HG03469 (cell line): ENCODE measurements at regions not wholly inside any gene's neighbourhood (a gene's known extent, or its start where the extent isn't known, plus 50 kb on each side); places are given as distances from the start of the nearest gene placed in this dataset.
"Not testable (repeated sequence)": the region's sequence is repeated elsewhere in the genome, so short reads cannot be mapped to it uniquely, and the experiment has no call there.

ENCODE experiments used
- ATAC-seq: cut with Tn5 transposase; IDR thresholded peaks from one replicate; pipeline ENCODE4 v1.9.1; 2021; ENCODE audit warnings: mild to moderate bottlenecking, moderate library complexity, moderate number of reproducible peaks; ENCODE audit not compliant: unreplicated experiment

DNA sequence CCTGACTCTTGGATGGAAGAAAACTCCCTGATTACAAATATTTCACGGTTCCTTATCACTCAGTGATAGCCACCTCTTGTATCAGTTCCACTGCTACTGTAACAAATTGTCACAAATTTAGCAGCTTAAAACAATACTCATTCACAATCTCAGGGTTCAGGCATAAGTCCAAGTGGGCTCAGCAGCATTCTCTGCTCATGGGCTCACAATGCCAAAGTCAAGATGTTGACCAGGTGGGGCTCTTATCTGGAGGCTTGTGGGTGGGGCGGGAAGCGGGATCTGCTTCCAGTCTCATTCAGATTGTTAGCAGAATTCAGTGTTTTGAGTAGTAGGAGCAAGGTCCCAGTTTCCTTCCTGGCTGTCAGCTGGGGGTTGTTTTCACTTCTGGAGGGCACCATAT is 137.3 kb upstream of the FAM78B start:
- ATAC-seq: no peak

DNA sequence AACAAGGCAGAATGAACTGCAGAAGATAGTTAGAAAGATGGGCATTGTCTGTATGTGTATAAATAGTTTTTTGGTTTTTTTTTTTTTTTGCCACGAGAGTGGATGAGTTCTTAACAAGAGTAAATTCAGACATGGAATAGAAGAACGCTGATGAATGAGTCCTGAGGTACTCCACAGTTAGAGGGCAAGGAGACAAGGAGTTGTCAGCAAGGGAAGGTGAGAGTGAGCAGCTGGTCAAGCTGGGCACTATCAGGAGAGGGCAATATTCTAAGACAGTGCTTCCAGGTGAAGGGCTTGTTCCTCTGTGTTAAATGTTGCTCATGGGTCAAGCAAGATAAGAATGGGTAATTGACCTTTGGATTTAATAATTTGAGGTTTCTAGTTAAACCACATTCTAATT is 138.6 kb upstream of the FAM78B start:
- ATAC-seq: no peak

DNA sequence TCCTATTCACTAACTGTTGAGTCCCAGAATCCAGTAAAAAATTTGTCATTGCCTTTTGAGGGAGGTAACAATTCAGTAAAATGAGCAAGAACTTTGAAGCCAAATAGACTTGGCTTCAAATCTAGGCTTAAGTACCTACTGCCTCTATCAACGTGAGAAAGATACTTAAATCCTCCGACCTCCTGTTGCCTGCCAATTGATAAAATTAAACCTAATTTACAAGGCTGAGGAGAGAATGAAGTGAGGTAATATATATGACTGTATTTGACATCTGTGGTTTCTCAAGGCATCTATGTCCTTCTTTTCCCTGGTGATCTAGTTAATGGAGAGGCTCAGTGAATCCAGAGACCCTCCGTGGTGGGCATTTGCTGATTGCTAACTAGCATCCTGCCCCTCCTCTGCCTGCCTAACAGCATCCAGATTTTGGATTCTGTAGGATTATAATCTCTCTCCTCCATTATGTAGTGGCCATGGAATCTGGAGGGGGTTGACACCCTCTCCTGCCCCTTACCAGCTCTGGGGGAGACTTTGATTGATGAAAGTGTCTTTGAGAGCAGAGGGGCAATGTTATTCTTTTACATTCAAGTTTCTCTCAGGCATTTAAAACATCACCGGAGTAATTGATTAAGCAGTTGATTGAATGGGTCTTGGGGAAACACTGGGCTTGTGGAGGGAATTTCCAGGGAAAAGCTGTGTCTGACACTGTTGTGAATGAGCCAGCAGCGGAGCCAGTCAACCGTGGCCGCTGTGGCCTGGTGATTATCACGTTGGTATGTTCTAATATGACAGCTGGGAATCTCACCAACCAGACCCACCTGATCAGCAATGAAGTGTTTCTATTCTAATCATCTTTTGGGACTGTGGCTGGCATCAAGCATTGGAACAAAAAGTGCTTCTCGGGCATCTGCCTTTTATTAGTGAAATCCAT is 140.7 kb upstream of the FAM78B start:
- no peak for ATAC-seq

DNA sequence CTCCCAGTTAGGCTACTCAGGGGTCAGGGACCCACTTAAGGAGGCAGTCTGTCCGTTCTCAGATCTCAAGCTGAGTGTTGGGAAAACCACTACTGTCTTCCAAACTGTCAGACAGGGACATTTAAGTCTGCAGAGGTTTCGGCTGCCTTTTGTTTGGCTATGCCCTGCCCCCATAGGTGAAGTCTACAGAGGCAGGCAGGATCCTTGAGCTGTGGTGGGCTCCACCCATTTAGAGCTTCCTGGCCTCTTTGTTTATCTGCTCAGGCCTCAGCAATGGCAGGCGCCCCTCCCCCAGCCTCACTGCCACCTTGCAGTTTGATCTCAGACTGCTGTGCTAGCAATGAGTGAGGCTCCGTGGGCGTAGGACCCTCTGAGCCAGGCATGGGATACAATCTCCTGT is 149.5 kb upstream of the FAM78B start:
- not testable (repeated sequence) for ATAC-seq

DNA sequence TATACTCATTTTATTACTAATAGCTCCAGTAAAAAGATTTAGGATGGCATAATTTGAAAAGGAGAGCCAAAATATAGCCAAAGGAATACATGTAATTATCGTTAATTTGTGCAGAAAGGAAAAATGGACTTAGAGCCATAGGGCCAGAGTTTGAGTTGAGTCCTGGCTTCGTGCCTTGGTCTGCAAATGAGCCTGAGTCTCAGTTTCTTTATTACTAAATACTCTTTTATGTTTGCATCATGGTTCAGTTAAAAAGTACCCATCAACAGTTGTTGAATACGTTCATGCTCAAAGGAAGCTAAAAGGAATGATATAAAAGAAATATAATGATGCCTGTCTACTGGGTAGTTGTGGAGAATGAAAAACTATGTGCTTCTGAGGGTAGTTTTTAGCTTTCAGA is 155.7 kb upstream of the FAM78B start:
- no peak for ATAC-seq

DNA sequence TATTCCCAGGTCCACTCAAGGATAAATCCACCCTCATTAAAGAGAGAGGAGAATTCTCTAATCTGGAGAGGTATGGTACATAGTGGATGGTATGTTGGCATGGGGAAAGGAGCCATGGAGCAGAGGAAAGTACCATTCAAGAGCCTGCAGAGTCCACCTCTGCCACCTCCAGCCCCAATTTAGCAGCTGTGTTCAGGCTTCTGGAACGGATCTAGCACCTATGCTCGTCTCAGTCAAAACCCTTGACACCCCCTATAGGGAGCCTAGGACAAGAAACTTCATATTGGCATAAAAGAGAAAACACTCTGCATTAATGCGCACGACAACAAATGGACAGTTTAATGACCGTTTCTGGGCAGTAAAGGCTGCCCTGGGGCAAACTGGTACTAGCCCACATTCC is 161.1 kb upstream of the FAM78B start:
- ATAC-seq: no peak

DNA sequence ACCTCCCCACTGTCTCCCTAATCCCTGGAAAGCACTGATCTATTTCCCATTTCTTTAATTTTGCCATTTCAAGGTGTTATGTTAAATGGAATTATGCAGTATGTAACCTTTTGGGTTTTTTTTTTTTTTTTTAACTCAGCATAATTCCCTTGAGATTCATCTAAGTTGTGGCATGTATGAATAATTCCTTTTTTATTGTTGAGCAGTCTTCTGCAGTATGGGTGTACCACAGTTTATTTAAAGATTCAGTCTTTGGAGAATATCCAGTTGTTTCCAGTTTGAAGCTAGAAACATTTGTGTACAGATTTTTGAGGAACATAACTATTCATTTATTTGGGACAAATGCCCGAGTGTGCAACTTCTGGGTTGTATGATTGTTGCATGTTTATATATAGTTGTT is 162.2 kb upstream of the FAM78B start:
- ATAC-seq: no peak

DNA sequence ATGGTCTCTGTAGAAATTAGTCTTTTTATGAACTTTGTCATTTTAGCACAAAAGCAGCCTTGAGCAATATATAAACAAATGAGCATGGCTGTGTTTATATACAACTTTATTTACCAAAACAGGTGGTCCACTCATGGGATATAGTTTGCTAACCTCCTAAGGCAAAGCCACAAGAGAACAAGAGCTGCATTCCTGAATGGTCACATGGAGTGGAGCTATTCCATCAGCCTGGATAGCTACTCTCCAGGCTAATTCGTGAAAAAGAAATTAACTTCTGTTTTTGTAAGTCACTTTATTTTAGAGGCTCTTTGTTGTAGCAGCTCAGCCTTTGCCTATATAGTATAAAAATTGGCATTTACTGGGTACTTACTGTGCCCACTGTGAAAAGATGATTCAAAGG is 163.3 kb upstream of the FAM78B start:
- no peak for ATAC-seq

DNA sequence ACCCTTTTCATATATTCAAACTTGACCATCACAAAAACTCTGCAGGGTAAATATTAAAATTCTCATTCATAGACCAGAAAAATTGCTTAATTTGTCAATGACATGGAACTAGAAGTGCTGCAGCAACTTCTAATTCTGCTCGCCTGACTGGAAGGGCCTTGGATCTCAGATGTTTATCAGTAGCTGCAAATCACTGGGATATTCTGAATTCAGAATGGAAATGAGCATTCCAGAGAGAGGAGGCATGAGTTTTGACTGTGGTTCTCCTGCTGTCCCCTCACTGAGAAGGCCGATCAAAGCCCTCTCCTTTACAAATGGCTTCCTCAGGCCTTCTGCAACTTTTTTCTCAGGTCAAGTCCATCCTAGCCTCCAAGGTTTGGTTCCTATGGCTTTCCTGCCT is 171.3 kb upstream of the FAM78B start:
- ATAC-seq: no peak

DNA sequence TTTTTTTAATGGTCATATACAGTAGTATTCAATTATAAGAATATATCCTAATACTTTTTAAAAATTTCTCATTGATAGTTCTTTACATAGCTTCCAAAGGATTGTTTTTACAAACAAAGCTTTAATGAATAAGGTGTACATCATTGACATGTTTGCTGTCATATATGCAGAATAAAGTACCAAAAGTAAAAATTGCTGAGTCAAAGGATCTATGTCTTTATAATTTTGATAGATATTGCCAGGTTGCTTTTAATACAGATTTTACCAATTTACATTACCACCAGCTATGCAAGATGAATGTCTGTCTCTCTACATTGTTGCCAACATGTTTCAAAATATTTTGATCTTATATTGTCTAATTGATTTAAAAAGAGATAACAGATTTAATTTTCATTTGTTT is 173.9 kb upstream of the FAM78B start:
- no peak for ATAC-seq

DNA sequence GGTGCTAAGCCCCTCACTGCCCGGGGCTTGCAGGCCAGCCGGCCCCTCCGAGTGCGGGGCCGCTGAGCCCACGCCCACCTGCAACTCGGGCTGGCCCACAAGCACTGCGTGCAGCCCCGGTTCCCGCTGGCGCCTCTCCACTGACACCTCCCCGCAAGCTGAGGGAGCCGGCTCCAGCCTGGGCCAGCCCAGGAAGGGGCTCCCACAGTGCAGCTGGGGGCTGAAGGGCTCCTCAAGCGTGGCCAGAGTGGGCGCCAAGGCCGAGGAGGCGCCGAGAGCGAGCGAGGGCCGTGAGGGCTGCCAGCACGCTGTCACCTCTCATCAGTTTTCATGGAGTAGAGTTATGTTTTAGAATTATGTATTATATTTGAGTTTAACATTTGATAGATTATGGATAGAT is 176.5 kb upstream of the FAM78B start:
- ATAC-seq: no peak

DNA sequence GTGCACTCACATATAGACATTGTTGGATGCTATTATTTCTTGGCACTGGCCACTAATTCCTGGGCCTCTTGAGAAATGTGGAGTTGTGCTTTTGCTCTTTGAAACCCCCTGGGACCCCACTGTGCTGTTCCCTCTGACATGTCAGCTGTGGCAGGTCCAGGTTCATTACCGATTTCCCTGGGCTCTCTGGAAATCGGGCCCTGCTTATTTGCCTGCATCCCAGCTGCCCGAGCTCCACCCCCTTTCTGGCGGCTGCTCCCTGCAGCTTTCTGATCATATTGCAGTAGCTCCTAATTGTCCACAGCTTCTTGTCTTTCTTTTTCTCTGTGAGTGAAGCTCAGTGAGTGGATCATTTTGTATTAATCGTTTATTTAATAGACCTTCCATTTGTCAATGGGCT is 183.7 kb upstream of the FAM78B start:
- no peak for ATAC-seq

DNA sequence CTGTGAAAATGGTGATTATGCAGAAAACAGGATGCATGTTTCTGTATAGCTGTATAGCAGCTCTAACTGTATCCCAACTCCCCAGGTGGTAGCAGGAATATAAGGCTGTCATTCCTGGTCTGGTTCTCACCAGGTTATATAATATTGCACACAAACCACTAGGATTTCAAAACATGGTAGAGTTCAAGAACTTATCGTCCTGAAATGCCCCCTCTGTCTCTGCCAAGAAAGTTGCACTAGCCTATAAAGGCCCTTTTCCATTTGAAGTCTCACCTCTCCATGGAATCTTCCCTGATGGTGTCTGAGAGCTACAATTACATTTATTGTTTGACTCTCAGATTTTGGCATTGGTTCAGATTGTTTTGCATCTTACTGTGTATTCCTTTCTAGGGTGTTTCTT is 184.9 kb upstream of the FAM78B start:
- ATAC-seq: no peak

DNA sequence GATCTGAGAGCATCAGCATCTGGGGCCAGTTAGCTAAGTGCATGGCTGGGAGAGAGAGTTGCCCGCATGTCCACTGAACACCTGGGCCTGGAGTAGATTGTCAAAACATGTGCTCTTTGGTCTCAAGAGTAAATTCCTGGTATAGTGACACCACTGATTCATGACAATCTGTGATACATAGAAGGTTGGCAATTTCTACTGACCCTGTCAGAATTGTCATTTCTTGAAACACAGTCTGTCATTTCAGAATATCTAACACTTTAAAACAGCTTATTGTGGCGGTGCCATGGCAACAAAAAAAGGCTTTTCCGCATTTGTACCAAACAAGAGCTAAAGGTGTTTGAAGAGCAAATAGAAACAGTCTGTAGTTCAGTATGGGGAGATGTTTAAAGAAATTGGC is 186.4 kb upstream of the FAM78B start:
- no peak for ATAC-seq

DNA sequence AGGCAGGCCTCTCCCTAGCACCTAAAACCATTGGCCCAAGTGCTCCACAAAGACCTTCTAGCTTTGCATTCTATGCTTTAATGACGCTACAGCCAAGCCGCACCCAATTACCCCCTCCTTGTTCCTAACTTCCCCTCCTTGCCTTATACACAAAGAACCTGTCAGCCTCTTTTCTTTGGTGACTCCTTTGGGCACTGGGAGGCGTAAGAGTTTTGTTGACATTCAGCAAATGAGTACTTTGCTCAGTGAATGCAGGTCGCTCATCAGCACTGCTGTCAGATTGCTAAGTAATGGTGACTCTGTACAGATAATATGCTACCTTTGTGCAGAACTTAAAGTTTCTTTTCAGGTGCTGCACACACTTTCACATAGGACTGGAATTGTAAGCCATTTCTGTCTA is 187.6 kb upstream of the FAM78B start:
- no peak for ATAC-seq

DNA sequence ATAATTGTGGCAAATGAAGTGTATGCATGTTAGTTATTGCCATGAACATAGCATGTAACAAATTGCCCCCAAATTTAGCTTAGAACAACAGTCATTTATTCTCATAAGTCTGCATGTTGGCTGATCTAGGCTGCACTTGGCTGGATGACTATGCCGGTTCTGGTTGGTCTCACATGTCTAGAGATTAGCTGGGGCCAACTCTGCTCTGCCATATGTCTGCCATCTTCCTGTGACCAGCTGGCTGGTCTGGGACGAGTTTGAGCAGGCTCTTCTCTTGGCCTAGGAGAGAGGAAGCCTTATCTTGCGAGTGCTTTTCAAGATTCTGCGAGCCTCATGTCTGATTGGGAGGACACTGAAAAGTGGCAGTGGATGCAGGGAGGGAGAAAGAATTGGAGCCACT is 198.3 kb upstream of the FAM78B start:
- ATAC-seq: no peak

DNA sequence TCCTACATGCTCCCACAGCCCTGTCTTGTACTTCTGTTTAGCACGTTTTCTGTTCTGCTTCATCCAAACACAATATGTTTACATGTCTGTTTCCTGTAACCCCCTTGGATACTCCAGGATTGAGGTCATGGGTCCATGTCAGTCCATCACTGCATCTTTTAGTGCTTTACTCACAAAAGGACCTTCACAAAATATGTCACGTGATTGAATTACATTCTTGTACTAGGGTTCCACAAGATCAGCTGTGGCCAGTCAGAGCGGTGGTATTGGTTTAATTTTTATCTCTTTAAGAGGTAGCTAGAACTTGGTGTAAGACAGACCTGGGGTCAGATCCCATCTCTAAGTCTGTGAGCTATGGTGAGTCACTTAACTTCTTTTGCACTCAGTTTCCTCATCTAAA is 201.2 kb upstream of the FAM78B start:
- ATAC-seq: no peak

DNA sequence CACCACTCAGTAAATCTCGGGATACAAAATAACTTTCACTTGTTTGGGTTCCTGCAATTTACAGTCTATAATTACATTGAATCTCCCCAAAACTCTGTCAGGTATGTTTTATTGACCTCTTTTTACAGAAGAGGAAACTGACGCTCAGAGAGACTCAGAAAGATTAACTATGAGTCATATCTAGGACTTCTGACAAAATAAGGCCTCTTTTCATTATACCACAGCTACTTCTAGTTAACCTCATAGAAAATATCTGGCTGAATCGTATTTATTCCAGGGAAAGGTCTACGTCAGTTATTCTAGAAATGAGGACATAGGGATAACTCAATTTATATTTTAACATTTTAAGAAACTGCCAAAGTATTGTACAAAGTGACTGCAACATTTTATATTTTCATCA is 211.1 kb upstream of the FAM78B start:
- ATAC-seq: no peak

DNA sequence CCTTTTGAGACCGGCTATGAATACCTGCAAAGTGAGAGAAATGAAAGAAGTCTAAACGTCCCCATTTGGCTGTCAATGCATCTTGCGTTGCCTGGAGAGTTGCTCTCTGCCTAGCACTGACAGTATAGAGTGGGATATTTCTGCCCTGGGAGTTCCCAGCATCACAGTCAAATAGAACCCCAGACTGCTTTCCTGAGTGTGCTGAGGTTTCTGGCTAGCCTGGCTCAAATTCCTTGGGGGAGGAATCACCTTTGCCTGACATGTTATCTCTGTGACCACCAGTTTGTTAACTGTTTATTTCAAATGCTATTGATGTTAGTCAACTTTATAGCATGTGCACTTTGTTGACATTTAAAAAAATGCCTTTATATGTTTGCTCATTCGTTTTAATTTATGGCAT is 212.0 kb upstream of the FAM78B start:
- no peak for ATAC-seq

DNA sequence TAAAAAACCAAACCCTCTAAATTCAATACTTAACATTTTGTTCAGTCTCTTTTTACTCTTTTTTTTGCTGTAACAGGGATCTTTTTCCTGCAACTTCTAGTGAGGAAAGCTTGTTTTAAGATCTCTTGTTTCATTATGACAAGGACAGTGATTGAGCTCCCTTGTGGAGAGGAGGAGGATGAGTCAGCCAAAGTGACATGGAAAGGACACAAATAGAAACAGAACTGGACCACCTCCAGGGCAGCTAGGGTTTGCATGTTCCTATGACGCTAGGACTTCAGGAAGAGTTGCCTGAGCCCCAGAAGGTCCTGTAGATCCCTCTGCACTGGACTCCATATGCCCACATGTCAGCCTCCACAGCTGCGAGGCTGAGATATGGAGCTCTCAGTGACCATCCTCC is 212.6 kb upstream of the FAM78B start:
- no peak for ATAC-seq

DNA sequence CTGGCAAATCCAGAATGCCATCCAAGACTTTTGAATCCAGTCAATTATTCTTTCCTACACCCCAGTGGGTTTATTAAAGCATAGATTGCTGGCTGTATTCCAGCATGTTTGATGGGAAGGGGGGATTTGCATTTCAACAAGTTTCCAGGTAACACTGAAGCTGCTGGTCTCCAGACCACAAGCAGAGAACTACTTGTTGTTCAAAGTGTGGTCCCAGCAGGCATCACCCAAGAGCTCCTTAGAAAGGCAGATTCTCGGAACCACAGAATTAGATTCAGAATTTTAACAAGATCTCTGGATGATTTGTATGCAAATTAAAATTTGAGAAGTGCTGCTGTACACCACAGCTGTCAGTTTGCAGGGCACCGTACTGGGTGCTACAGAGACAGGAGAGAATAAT is 216.3 kb upstream of the FAM78B start:
- ATAC-seq: no peak

DNA sequence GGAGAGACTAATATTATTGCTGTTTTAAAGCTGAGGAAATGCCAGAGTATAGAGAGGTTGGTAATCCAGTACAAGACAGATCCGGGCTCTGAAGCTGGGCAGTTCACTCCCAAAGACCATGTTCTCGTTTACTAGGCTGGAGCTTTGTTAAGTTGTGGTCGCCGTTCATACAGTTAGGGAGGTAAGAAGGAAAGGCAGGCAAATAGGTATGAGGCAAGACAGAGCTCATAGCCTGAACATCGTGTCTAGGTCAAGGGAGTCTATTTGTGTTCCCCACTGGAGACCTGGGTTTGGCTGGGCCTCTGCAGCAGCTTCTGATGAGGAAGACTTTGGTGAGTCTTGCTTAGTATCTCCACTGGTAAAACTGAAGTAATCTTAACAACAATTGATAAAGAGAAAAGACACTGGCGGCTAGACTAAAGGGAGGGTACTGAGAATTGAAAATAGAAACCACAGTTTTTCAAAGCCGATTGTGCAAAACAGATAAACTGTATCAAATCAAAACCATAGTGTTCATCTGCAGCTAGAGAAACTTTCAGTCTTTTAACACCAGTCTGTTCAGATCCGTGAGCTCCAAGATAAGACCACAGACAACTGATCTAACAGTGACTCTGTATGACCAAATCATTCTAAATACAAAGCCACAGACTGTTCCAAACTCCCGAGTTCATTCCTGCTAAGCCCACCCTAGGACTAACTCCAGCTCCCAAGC is 217.0 kb upstream of the FAM78B start:
- no peak for ATAC-seq
